Neural cell (in vitro differentiated cells): ENCODE measurements at regions not wholly inside any gene's neighbourhood (a gene's known extent, or its start where the extent isn't known, plus 50 kb on each side); places are given as distances from the start of the nearest gene placed in this dataset.

Source experiments
- EZH2 ChIP-seq: fragments of 200-600, 300-800 bp; shearing (Covaris generic), sonication (generic); IDR thresholded peaks from 2 replicates; pipeline ENCODE4 v1.6.1; 2014; ENCODE audit warnings: antibody characterized with exemption, low read length, borderline replicate concordance, mild to moderate bottlenecking; ENCODE audit not compliant: insufficient read depth, poor library complexity, severe bottlenecking
- POLR2AphosphoS5 ChIP-seq: IDR thresholded peaks from 2 replicates; pipeline ENCODE4 v1.6.1; 2012
- RAD21 ChIP-seq: fragments of 450-650 bp; conservative IDR thresholded peaks from 2 replicates; pipeline ENCODE4 v1.6.1; 2014; ENCODE audit warnings: antibody characterized with exemption, mild to moderate bottlenecking, moderate library complexity
- SMC3 ChIP-seq: fragments of 450-650 bp; conservative IDR thresholded peaks from 2 replicates; pipeline ENCODE4 v1.6.1; 2014; ENCODE audit warnings: antibody characterized with exemption, mild to moderate bottlenecking, moderate library complexity; ENCODE audit not compliant: poor library complexity
- TF ChIP-seq, protein P1 (sequence below): fragments of 450-650 bp; IDR thresholded peaks from 2 replicates; pipeline ENCODE4 v1.5.1; 2014; ENCODE audit warnings: antibody characterized with exemption, mild to moderate bottlenecking, moderate library complexity; ENCODE audit not compliant: poor library complexity, severe bottlenecking
- TF ChIP-seq, protein P2 (sequence below): IDR thresholded peaks from 2 replicates; pipeline ENCODE4 v1.6.1; 2012; ENCODE audit warnings: borderline replicate concordance

DNA sequence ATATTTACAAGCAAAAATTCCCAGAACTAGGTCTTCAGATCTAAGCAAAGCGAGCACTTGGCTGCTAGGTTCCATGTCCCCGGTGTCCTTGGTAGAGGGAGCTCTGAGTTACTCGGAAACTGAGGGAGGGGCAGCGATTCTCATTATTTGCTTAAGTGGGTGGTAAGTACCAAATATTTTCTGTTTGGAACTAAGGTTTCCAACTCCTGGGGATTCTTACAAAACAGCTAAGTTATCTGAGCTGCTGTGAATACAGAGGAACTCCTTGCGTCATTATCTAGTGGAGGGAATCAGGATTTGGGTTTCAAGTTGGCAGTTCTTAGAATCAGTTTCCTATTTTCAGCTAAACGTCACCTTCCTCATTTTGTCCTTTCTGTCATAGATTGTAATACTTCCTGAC, 76.8 kb upstream of the IKZF1 start:
- TF ChIP-seq, protein P1, sequence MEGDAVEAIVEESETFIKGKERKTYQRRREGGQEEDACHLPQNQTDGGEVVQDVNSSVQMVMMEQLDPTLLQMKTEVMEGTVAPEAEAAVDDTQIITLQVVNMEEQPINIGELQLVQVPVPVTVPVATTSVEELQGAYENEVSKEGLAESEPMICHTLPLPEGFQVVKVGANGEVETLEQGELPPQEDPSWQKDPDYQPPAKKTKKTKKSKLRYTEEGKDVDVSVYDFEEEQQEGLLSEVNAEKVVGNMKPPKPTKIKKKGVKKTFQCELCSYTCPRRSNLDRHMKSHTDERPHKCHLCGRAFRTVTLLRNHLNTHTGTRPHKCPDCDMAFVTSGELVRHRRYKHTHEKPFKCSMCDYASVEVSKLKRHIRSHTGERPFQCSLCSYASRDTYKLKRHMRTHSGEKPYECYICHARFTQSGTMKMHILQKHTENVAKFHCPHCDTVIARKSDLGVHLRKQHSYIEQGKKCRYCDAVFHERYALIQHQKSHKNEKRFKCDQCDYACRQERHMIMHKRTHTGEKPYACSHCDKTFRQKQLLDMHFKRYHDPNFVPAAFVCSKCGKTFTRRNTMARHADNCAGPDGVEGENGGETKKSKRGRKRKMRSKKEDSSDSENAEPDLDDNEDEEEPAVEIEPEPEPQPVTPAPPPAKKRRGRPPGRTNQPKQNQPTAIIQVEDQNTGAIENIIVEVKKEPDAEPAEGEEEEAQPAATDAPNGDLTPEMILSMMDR = no peak
- TF ChIP-seq RAD21 (no peak), EZH2 (no peak), POLR2AphosphoS5 (no peak), SMC3 (no peak)
- TF ChIP-seq, protein P2, sequence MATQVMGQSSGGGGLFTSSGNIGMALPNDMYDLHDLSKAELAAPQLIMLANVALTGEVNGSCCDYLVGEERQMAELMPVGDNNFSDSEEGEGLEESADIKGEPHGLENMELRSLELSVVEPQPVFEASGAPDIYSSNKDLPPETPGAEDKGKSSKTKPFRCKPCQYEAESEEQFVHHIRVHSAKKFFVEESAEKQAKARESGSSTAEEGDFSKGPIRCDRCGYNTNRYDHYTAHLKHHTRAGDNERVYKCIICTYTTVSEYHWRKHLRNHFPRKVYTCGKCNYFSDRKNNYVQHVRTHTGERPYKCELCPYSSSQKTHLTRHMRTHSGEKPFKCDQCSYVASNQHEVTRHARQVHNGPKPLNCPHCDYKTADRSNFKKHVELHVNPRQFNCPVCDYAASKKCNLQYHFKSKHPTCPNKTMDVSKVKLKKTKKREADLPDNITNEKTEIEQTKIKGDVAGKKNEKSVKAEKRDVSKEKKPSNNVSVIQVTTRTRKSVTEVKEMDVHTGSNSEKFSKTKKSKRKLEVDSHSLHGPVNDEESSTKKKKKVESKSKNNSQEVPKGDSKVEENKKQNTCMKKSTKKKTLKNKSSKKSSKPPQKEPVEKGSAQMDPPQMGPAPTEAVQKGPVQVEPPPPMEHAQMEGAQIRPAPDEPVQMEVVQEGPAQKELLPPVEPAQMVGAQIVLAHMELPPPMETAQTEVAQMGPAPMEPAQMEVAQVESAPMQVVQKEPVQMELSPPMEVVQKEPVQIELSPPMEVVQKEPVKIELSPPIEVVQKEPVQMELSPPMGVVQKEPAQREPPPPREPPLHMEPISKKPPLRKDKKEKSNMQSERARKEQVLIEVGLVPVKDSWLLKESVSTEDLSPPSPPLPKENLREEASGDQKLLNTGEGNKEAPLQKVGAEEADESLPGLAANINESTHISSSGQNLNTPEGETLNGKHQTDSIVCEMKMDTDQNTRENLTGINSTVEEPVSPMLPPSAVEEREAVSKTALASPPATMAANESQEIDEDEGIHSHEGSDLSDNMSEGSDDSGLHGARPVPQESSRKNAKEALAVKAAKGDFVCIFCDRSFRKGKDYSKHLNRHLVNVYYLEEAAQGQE = no peak
